IMR-90 (cell line): ENCODE measurements at regions not wholly inside any gene's neighbourhood (a gene's known extent, or its start where the extent isn't known, plus 50 kb on each side); places are given as distances from the start of the nearest gene placed in this dataset.

Experiments used
- ATAC-seq: fragments of 200-7000 bp; cut with Tn5 transposase; 2 replicates; pipeline ENCODE4 v1.9.1; 2020; ENCODE audit warnings: low read depth, mild to moderate bottlenecking, moderate library complexity
- BruUV-seq: library from RNA; stranded (reverse); fragments of 400-500 nt; replicated peaks from 2 replicates; lab custom pipeline; 2021; lab: Mats Ljungman, UMichigan
- CTCF ChIA-PET: fragments of 300-600 bp; formaldehyde crosslinking; extraction: SDS; loops from one replicate; lab custom pipeline; 2021; ENCODE audit warnings: antibody characterized with exemption; lab: Yijun Ruan, JAX
- POLR2A ChIA-PET: fragments of 300-600 bp; sonication (Branson Sonifier 250); formaldehyde crosslinking; loops from one replicate; lab custom pipeline; 2022; ENCODE audit warnings: antibody characterized with exemption; ENCODE audit not compliant: unreplicated experiment; lab: Charles Lee
- DNase-seq: peaks from one replicate; pipeline ENCODE4 v3.0.0; 2013
- H2AFZ ChIP-seq: replicated peaks from 2 replicates; pipeline ENCODE3; 2013; ENCODE audit warnings: low read length, mild to moderate bottlenecking; ENCODE audit not compliant: poor library complexity
- H2AK5ac ChIP-seq: 2 replicates; pipeline ENCODE4 v1.6.1; 2013; ENCODE audit warnings: low read depth, low read length, inconsistent platforms
- H2AK9ac ChIP-seq: replicated peaks from 2 replicates; pipeline ENCODE3; 2013; ENCODE audit warnings: mild to moderate bottlenecking, low read depth, low read length, moderate library complexity; ENCODE audit not compliant: poor library complexity
- H2BK120ac ChIP-seq: 2 replicates; pipeline ENCODE4 v1.6.1; 2013; ENCODE audit warnings: low read depth, low read length, inconsistent platforms
- H2BK15ac ChIP-seq: 3 replicates; pipeline ENCODE4 v1.6.1; 2013; ENCODE audit warnings: low read depth, low read length, inconsistent platforms
- H2BK20ac ChIP-seq: 2 replicates; pipeline ENCODE4 v1.6.1; 2013; ENCODE audit warnings: low read depth, mild to moderate bottlenecking, inconsistent platforms, low read length, moderate library complexity
- H2BK5ac ChIP-seq: 2 replicates; pipeline ENCODE4 v1.6.1; 2013; ENCODE audit warnings: mild to moderate bottlenecking, low read depth, low read length, inconsistent platforms; ENCODE audit not compliant: poor library complexity, severe bottlenecking
- H3K14ac ChIP-seq: replicated peaks from 2 replicates; pipeline ENCODE4 v1.6.1; 2013; ENCODE audit warnings: low read depth, low read length, inconsistent platforms
- H3K18ac ChIP-seq: 2 replicates; pipeline ENCODE4 v1.6.1; 2013; ENCODE audit warnings: low read depth, low read length, control low read depth
- H3K23ac ChIP-seq: 2 replicates; pipeline ENCODE4 v1.6.1; 2013; ENCODE audit warnings: low read depth, low read length, inconsistent platforms
- H3K27ac ChIP-seq: 2 replicates; pipeline ENCODE4 v1.5.1; 2013; ENCODE audit warnings: mild to moderate bottlenecking, control low read depth, low read length; ENCODE audit not compliant: insufficient read depth
- H3K27me3 ChIP-seq: 2 replicates; pipeline ENCODE4 v1.6.1; 2013; ENCODE audit warnings: low read length; ENCODE audit not compliant: control insufficient read depth, insufficient read depth
- H3K36me3 ChIP-seq: 2 replicates; pipeline ENCODE4 v1.6.1; 2013; ENCODE audit warnings: low read length, mixed read lengths; ENCODE audit not compliant: control insufficient read depth, insufficient read depth
- H3K4ac ChIP-seq: 2 replicates; pipeline ENCODE4 v1.6.1; 2013; ENCODE audit warnings: low read depth, low read length, inconsistent platforms
- H3K4me1 ChIP-seq: 2 replicates; pipeline ENCODE4 v1.6.1; 2013; ENCODE audit warnings: low read length, mixed read lengths; ENCODE audit not compliant: control insufficient read depth, insufficient read depth
- H3K4me2 ChIP-seq: 2 replicates; pipeline ENCODE4 v1.6.1; 2013; ENCODE audit warnings: low read depth, mild to moderate bottlenecking, control low read depth, low read length, moderate library complexity
- H3K4me3 ChIP-seq: 2 replicates; pipeline ENCODE4 v1.5.1; 2013; ENCODE audit warnings: low read depth, mild to moderate bottlenecking, control low read depth, low read length, moderate library complexity; ENCODE audit not compliant: insufficient read depth
- H3K56ac ChIP-seq: 2 replicates; pipeline ENCODE4 v1.6.1; 2013; ENCODE audit warnings: low read length, inconsistent platforms; ENCODE audit not compliant: insufficient read depth; ENCODE audit errors: extremely low read depth
- H3K79me1 ChIP-seq, 2 experiments: 2 replicates each; pipeline ENCODE4 v1.6.1; 2013; ENCODE audit warnings: low read length in 2 of 2, inconsistent platforms in 1 of 2, low read depth in 1 of 2
- H3K9ac ChIP-seq: 2 replicates; pipeline ENCODE4 v1.6.1; 2013; ENCODE audit warnings: low read depth, low read length, control low read depth
- H3K9me1 ChIP-seq: 2 replicates; pipeline ENCODE4 v1.6.1; 2013; ENCODE audit warnings: low read length, inconsistent platforms; ENCODE audit not compliant: insufficient read depth
- H3K9me3 ChIP-seq: 2 replicates; pipeline ENCODE4 v1.6.1; 2013; ENCODE audit warnings: low read length; ENCODE audit not compliant: control insufficient read depth, insufficient read depth
- H4K20me1 ChIP-seq: 2 replicates; pipeline ENCODE4 v1.6.1; 2013; ENCODE audit warnings: low read length, inconsistent platforms; ENCODE audit not compliant: insufficient read depth
- H4K5ac ChIP-seq: 2 replicates; pipeline ENCODE4 v1.6.1; 2013; ENCODE audit warnings: mild to moderate bottlenecking, low read depth, low read length, control low read depth
- H4K8ac ChIP-seq, 2 experiments: 2 replicates each; pipeline ENCODE4 v1.6.1; 2013; ENCODE audit warnings: low read depth in 2 of 2, low read length in 2 of 2, control low read depth in 1 of 2, inconsistent platforms in 1 of 2
- H4K91ac ChIP-seq: 2 replicates; pipeline ENCODE4 v1.6.1; 2013; ENCODE audit warnings: low read depth, low read length, inconsistent platforms; ENCODE audit not compliant: insufficient read depth
- BHLHE40 ChIP-seq: fragments of 150-350 bp; IDR thresholded peaks from 2 replicates; pipeline ENCODE4 v1.6.1; 2016; ENCODE audit warnings: mild to moderate bottlenecking, low read depth, low read length
- CEBPB ChIP-seq: IDR thresholded peaks from 2 replicates; pipeline ENCODE4 v1.6.1; 2012; ENCODE audit warnings: low read depth, low read length, improper control_type of control experiment
- ELK1 ChIP-seq: fragments of 150-350 bp; IDR thresholded peaks from 2 replicates; pipeline ENCODE4 v1.6.1; 2016; ENCODE audit warnings: low read depth, mild to moderate bottlenecking, low read length, moderate library complexity, borderline replicate concordance
- MAZ ChIP-seq: IDR thresholded peaks from 2 replicates; pipeline ENCODE4 v1.6.1; 2012; ENCODE audit warnings: low read depth, mild to moderate bottlenecking, low read length, improper control_type of control experiment, moderate library complexity, borderline replicate concordance
- MXI1 ChIP-seq: IDR thresholded peaks from 2 replicates; pipeline ENCODE4 v1.6.1; 2012; ENCODE audit warnings: low read depth, mild to moderate bottlenecking, low read length, moderate library complexity, borderline replicate concordance
- POLR2A ChIP-seq: IDR thresholded peaks from 2 replicates; pipeline ENCODE4 v1.6.1; 2012; ENCODE audit warnings: mild to moderate bottlenecking, low read depth, low read length
- RAD21 ChIP-seq: IDR thresholded peaks from 2 replicates; pipeline ENCODE4 v1.6.1; 2012; ENCODE audit warnings: low read length, improper control_type of control experiment
- RCOR1 ChIP-seq: IDR thresholded peaks from 2 replicates; pipeline ENCODE4 v1.6.1; 2012; ENCODE audit warnings: mild to moderate bottlenecking, low read length, improper control_type of control experiment; ENCODE audit not compliant: insufficient replicate concordance
- RFX5 ChIP-seq: IDR thresholded peaks from 2 replicates; pipeline ENCODE4 v1.8.0; 2012; ENCODE audit warnings: low read depth, mild to moderate bottlenecking, low read length, moderate library complexity
- SMC3 ChIP-seq: fragments of 150-350 bp; IDR thresholded peaks from 2 replicates; pipeline ENCODE4 v1.6.1; 2016; ENCODE audit warnings: low read depth, mild to moderate bottlenecking, antibody characterized with exemption, low read length, moderate library complexity
- WGBS, 2 experiments: methylation state at CpG; one replicate each; pipeline versions ENCODE4 v1.1.5 to v1.1.7; 2013; ENCODE audit warnings: missing lambda C conversion rate in 2 of 2; ENCODE audit not compliant: insufficient read length in 1 of 2; ENCODE audit errors: extremely low coverage in 2 of 2; 5-methylcytosine and 5-hydroxymethylcytosine counted together
- dilution Hi-C: fragments of 300-500 bp; cut with HindIII; formaldehyde crosslinking; loops from one replicate; pipeline ENCODE4 v1.14.3; 2018; ENCODE audit warnings: low sequenced_read_pairs; ENCODE audit not compliant: unreplicated experiment
- in situ Hi-C: fragments of 300-500 bp; cut with MboI; formaldehyde crosslinking; loops from 3 replicates; pipeline ENCODE4 v1.14.3; 2019; ENCODE audit warnings: low sequenced_read_pairs, inconsistent platforms, mixed read lengths
- intact Hi-C: fragments of 100-400 bp; cut with micrococcal nuclease; formaldehyde crosslinking; loops from 2 replicates; pipeline ENCODE4 v1.10.0; 2022

DNA sequence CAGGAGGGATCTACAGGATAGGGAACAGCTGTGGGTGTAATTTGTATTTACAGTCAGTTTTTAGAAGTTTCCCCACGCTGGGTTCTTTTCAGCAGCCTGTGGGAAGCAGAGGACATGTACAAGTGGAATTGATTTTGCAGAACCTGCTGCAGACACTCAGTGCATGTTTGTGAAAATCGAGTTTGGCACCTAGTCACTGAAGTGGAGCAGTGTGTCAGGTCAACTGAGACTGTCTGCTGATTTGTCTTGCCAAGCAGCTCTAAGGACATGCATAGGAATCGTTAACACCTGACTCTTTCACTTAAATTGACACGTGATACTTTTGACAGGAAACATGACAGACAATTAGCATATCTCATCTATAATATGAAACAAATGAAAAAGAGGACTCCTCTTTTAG is 416.6 kb downstream of the TMX3 start:
- intact Hi-C loops = no loop called here
- H2AK5ac ChIP-seq = no peak overlapping the region
- no peak overlapping the region for H3K4ac ChIP-seq
- H4K91ac ChIP-seq = no peak overlapping the region
- 59% methylated on average over 2 of the region's 4 CpGs; no CpG with 5 or more reads in 1 of the 2 experiments for WGBS, 2 experiments
- no peak overlapping the region for H2AFZ ChIP-seq
- H2BK5ac ChIP-seq = no peak overlapping the region
- no peak overlapping the region for H4K8ac ChIP-seq
- no peak overlapping the region for H4K5ac ChIP-seq
- ChIA-PET POLR2A (no interaction called here), CTCF (interaction anchor here (0.9 kb wide), 1 partner anchor 35 kb away, joined by 3 read pairs; no protein-coding TSS in a partner anchor)
- H3K36me3 ChIP-seq = no peaks in the 10 kb centered on the region
- H3K4me2 ChIP-seq = no peak overlapping the region
- BruUV-seq = no TSS peak
- no peak overlapping the region for H3K18ac ChIP-seq
- no peak overlapping the region for H3K27ac ChIP-seq
- no peak overlapping the region for H3K9ac ChIP-seq
- H2BK15ac ChIP-seq = no peak overlapping the region
- ATAC-seq (no peak), DNase-seq (no peak)
- H3K9me3 ChIP-seq = no peaks in the 10 kb centered on the region
- dilution Hi-C loops = no loop called here
- no peak overlapping the region for H3K56ac ChIP-seq
- no peak overlapping the region for H2AK9ac ChIP-seq
- no peaks in the 10 kb centered on the region for H4K20me1 ChIP-seq
- no peak overlapping the region for H2BK120ac ChIP-seq
- in situ Hi-C loops = no loop called here
- no peak overlapping the region for H3K14ac ChIP-seq
- no peak overlapping the region for H3K4me3 ChIP-seq
- no peaks in the 10 kb centered on the region for H3K79me1 ChIP-seq
- H3K9me1 ChIP-seq = peaks cover 3% of the 10 kb centered on the region; the same call in 1 of the 2 replicates
- TF ChIP-seq ELK1 (no peak), RAD21 (no peak), MAZ (no peak), BHLHE40 (no peak), POLR2A (no peak), RFX5 (no peak), SMC3 (no peak), RCOR1 (no peak), CEBPB (no peak), MXI1 (no peak)
- no peaks in the 10 kb centered on the region for H3K27me3 ChIP-seq
- H2BK20ac ChIP-seq = no peak overlapping the region
- no peaks in the 10 kb centered on the region for H3K4me1 ChIP-seq
- H3K23ac ChIP-seq = 0 out of 2 replicates have a peak overlapping the region, but pooled peaks have one; percentile 2
